ENCODE measurements at regions not wholly inside any gene's neighbourhood (a gene's known extent, or its start where the extent isn't known, plus 50 kb on each side); places are given as distances from the start of the nearest gene placed in this dataset.

GRCh38 chr5:57671371-57671770 lies 188.8 kb upstream of the ACTBL2 start:
- Histone ChIP-seq H3K9ac (ENCODE audit: extremely low read depth, low read length, poor library complexity, severe bottlenecking) (no peak overlapping the region), H3K27me3 (ENCODE audit: control insufficient read depth, insufficient read depth, low read length, poor library complexity, severe bottlenecking) (no peaks in the 10 kb centered on the region), H3K4me3 (ENCODE audit: low read length) (peak overlapping the region; percentile 9), H3K4me1 (ENCODE audit: control insufficient read depth, insufficient read depth, low read length) (no peaks in the 10 kb centered on the region), H3K27ac (ENCODE audit: low read depth, low read length) (no peak overlapping the region), H3K9me3 (ENCODE audit: control insufficient read depth, low read length) (no peaks in the 10 kb centered on the region), H3K36me3 (ENCODE audit: control insufficient read depth, insufficient read depth, low read length) (no peaks in the 10 kb centered on the region)
- Mint-ChIP-seq H3K9me3 (no peaks in the 10 kb centered on the region), H3K27ac (no peak overlapping the region), H3K27me3 (ENCODE audit: insufficient read depth) (no peaks in the 10 kb centered on the region), H3K4me3 (no peak overlapping the region), H3K36me3 (ENCODE audit: low read depth) (no peaks in the 10 kb centered on the region), H3K4me1 (no peaks in the 10 kb centered on the region)
- no peak for TF ChIP-seq CTCF (conservative IDR thresholded peaks at IDR 0.05)
- no peak for DNase-seq

- no peaks in the 10 kb centered on the region for H3K36me3 Mint-ChIP-seq (ENCODE audit: low read depth)
- H3K9me3 ChIP-seq (ENCODE audit: control insufficient read depth, low read length) = no peaks in the 10 kb centered on the region
- no peaks in the 10 kb centered on the region for H3K4me1 Mint-ChIP-seq
- no peaks in the 10 kb centered on the region for H3K27me3 Mint-ChIP-seq (ENCODE audit: insufficient read depth)
- no peaks in the 10 kb centered on the region for H3K9me3 Mint-ChIP-seq
- TF ChIP-seq CTCF (conservative IDR thresholded peaks at IDR 0.05) = no peak
- H3K36me3 ChIP-seq (ENCODE audit: control insufficient read depth, insufficient read depth, low read length) = no peaks in the 10 kb centered on the region
- H3K9ac ChIP-seq (ENCODE audit: extremely low read depth, low read length, poor library complexity, severe bottlenecking) = no peak overlapping the region
- no peak overlapping the region for H3K27ac Mint-ChIP-seq
- no peak overlapping the region for H3K4me3 ChIP-seq (ENCODE audit: low read length)
- no peak overlapping the region for H3K4me3 Mint-ChIP-seq
- no peak overlapping the region for H3K27ac ChIP-seq (ENCODE audit: low read depth, low read length)
- no peaks in the 10 kb centered on the region for H3K27me3 ChIP-seq (ENCODE audit: control insufficient read depth, insufficient read depth, low read length, poor library complexity, severe bottlenecking)
- DNase-seq = no peak
- no peaks in the 10 kb centered on the region for H3K4me1 ChIP-seq (ENCODE audit: control insufficient read depth, insufficient read depth, low read length)
Measured at GRCh38 chr5:57666582-57666981, 184.0 kb upstream of the ACTBL2 start.

GRCh38 chr5:57665146-57665936 lies 182.7 kb upstream of the ACTBL2 start:
- Mint-ChIP-seq H3K4me1 (peaks cover 2% of the 10 kb centered on the region), H3K27me3 (ENCODE audit: insufficient read depth) (no peaks in the 10 kb centered on the region), H3K4me3 (no peak overlapping the region), H3K27ac (no peak overlapping the region), H3K9me3 (no peaks in the 10 kb centered on the region), H3K36me3 (ENCODE audit: low read depth) (no peaks in the 10 kb centered on the region)
- Histone ChIP-seq H3K9ac (ENCODE audit: extremely low read depth, low read length, poor library complexity, severe bottlenecking) (no peak overlapping the region), H3K27ac (ENCODE audit: low read depth, low read length) (no peak overlapping the region), H3K27me3 (ENCODE audit: control insufficient read depth, insufficient read depth, low read length, poor library complexity, severe bottlenecking) (no peaks in the 10 kb centered on the region), H3K36me3 (ENCODE audit: control insufficient read depth, insufficient read depth, low read length) (no peaks in the 10 kb centered on the region), H3K4me3 (ENCODE audit: low read length) (no peak overlapping the region), H3K9me3 (ENCODE audit: control insufficient read depth, low read length) (no peaks in the 10 kb centered on the region), H3K4me1 (ENCODE audit: control insufficient read depth, insufficient read depth, low read length) (no peaks in the 10 kb centered on the region)
- DNase-seq = no peak
- WGBS, 2 experiments (ENCODE audit: insufficient coverage in 1 of 2, insufficient read length in 1 of 2) = 90 to 95% methylated on average over 3 to 7 of the region's 7 CpGs
- TF ChIP-seq CTCF (conservative IDR thresholded peaks at IDR 0.05) = no peak

All from endodermal cell (in vitro differentiated cells).